IMR-90 (cell line): ENCODE measurements at regions not wholly inside any gene's neighbourhood (a gene's known extent, or its start where the extent isn't known, plus 50 kb on each side); places are given as distances from the start of the nearest gene placed in this dataset.

Experiments used
- ATAC-seq: fragments of 200-7000 bp; cut with Tn5 transposase; 2 replicates; pipeline ENCODE4 v1.9.1; 2020; ENCODE audit warnings: low read depth, mild to moderate bottlenecking, moderate library complexity
- BruUV-seq: library from RNA; stranded (reverse); fragments of 400-500 nt; replicated peaks from 2 replicates; lab custom pipeline; 2021; lab: Mats Ljungman, UMichigan
- CTCF ChIA-PET: fragments of 300-600 bp; formaldehyde crosslinking; extraction: SDS; loops from one replicate; lab custom pipeline; 2021; ENCODE audit warnings: antibody characterized with exemption; lab: Yijun Ruan, JAX
- POLR2A ChIA-PET: fragments of 300-600 bp; sonication (Branson Sonifier 250); formaldehyde crosslinking; loops from one replicate; lab custom pipeline; 2022; ENCODE audit warnings: antibody characterized with exemption; ENCODE audit not compliant: unreplicated experiment; lab: Charles Lee
- DNase-seq: peaks from one replicate; pipeline ENCODE4 v3.0.0; 2013
- H2AFZ ChIP-seq: replicated peaks from 2 replicates; pipeline ENCODE3; 2013; ENCODE audit warnings: low read length, mild to moderate bottlenecking; ENCODE audit not compliant: poor library complexity
- H2AK5ac ChIP-seq: 2 replicates; pipeline ENCODE4 v1.6.1; 2013; ENCODE audit warnings: low read depth, low read length, inconsistent platforms
- H2AK9ac ChIP-seq: replicated peaks from 2 replicates; pipeline ENCODE3; 2013; ENCODE audit warnings: mild to moderate bottlenecking, low read depth, low read length, moderate library complexity; ENCODE audit not compliant: poor library complexity
- H2BK120ac ChIP-seq: 2 replicates; pipeline ENCODE4 v1.6.1; 2013; ENCODE audit warnings: low read depth, low read length, inconsistent platforms
- H2BK15ac ChIP-seq: 3 replicates; pipeline ENCODE4 v1.6.1; 2013; ENCODE audit warnings: low read depth, low read length, inconsistent platforms
- H2BK20ac ChIP-seq: 2 replicates; pipeline ENCODE4 v1.6.1; 2013; ENCODE audit warnings: low read depth, mild to moderate bottlenecking, inconsistent platforms, low read length, moderate library complexity
- H2BK5ac ChIP-seq: 2 replicates; pipeline ENCODE4 v1.6.1; 2013; ENCODE audit warnings: mild to moderate bottlenecking, low read depth, low read length, inconsistent platforms; ENCODE audit not compliant: poor library complexity, severe bottlenecking
- H3K14ac ChIP-seq: replicated peaks from 2 replicates; pipeline ENCODE4 v1.6.1; 2013; ENCODE audit warnings: low read depth, low read length, inconsistent platforms
- H3K18ac ChIP-seq: 2 replicates; pipeline ENCODE4 v1.6.1; 2013; ENCODE audit warnings: low read depth, low read length, control low read depth
- H3K23ac ChIP-seq: 2 replicates; pipeline ENCODE4 v1.6.1; 2013; ENCODE audit warnings: low read depth, low read length, inconsistent platforms
- H3K27ac ChIP-seq: 2 replicates; pipeline ENCODE4 v1.5.1; 2013; ENCODE audit warnings: mild to moderate bottlenecking, control low read depth, low read length; ENCODE audit not compliant: insufficient read depth
- H3K27me3 ChIP-seq: 2 replicates; pipeline ENCODE4 v1.6.1; 2013; ENCODE audit warnings: low read length; ENCODE audit not compliant: control insufficient read depth, insufficient read depth
- H3K36me3 ChIP-seq: 2 replicates; pipeline ENCODE4 v1.6.1; 2013; ENCODE audit warnings: low read length, mixed read lengths; ENCODE audit not compliant: control insufficient read depth, insufficient read depth
- H3K4ac ChIP-seq: 2 replicates; pipeline ENCODE4 v1.6.1; 2013; ENCODE audit warnings: low read depth, low read length, inconsistent platforms
- H3K4me1 ChIP-seq: 2 replicates; pipeline ENCODE4 v1.6.1; 2013; ENCODE audit warnings: low read length, mixed read lengths; ENCODE audit not compliant: control insufficient read depth, insufficient read depth
- H3K4me2 ChIP-seq: 2 replicates; pipeline ENCODE4 v1.6.1; 2013; ENCODE audit warnings: low read depth, mild to moderate bottlenecking, control low read depth, low read length, moderate library complexity
- H3K4me3 ChIP-seq: 2 replicates; pipeline ENCODE4 v1.5.1; 2013; ENCODE audit warnings: low read depth, mild to moderate bottlenecking, control low read depth, low read length, moderate library complexity; ENCODE audit not compliant: insufficient read depth
- H3K56ac ChIP-seq: 2 replicates; pipeline ENCODE4 v1.6.1; 2013; ENCODE audit warnings: low read length, inconsistent platforms; ENCODE audit not compliant: insufficient read depth; ENCODE audit errors: extremely low read depth
- H3K79me1 ChIP-seq, 2 experiments: 2 replicates each; pipeline ENCODE4 v1.6.1; 2013; ENCODE audit warnings: low read length in 2 of 2, inconsistent platforms in 1 of 2, low read depth in 1 of 2
- H3K9ac ChIP-seq: 2 replicates; pipeline ENCODE4 v1.6.1; 2013; ENCODE audit warnings: low read depth, low read length, control low read depth
- H3K9me1 ChIP-seq: 2 replicates; pipeline ENCODE4 v1.6.1; 2013; ENCODE audit warnings: low read length, inconsistent platforms; ENCODE audit not compliant: insufficient read depth
- H3K9me3 ChIP-seq: 2 replicates; pipeline ENCODE4 v1.6.1; 2013; ENCODE audit warnings: low read length; ENCODE audit not compliant: control insufficient read depth, insufficient read depth
- H4K20me1 ChIP-seq: 2 replicates; pipeline ENCODE4 v1.6.1; 2013; ENCODE audit warnings: low read length, inconsistent platforms; ENCODE audit not compliant: insufficient read depth
- H4K5ac ChIP-seq: 2 replicates; pipeline ENCODE4 v1.6.1; 2013; ENCODE audit warnings: mild to moderate bottlenecking, low read depth, low read length, control low read depth
- H4K8ac ChIP-seq, 2 experiments: 2 replicates each; pipeline ENCODE4 v1.6.1; 2013; ENCODE audit warnings: low read depth in 2 of 2, low read length in 2 of 2, control low read depth in 1 of 2, inconsistent platforms in 1 of 2
- H4K91ac ChIP-seq: 2 replicates; pipeline ENCODE4 v1.6.1; 2013; ENCODE audit warnings: low read depth, low read length, inconsistent platforms; ENCODE audit not compliant: insufficient read depth
- BHLHE40 ChIP-seq: fragments of 150-350 bp; IDR thresholded peaks from 2 replicates; pipeline ENCODE4 v1.6.1; 2016; ENCODE audit warnings: mild to moderate bottlenecking, low read depth, low read length
- CEBPB ChIP-seq: IDR thresholded peaks from 2 replicates; pipeline ENCODE4 v1.6.1; 2012; ENCODE audit warnings: low read depth, low read length, improper control_type of control experiment
- CHD1 ChIP-seq: IDR thresholded peaks from 2 replicates; pipeline ENCODE4 v1.6.1; 2012; ENCODE audit warnings: low read depth, low read length, improper control_type of control experiment
- CTCF ChIP-seq: conservative IDR thresholded peaks from 2 replicates; pipeline ENCODE4 v1.5.1; 2012; ENCODE audit warnings: mild to moderate bottlenecking, low read depth, low read length, improper control_type of control experiment
- ELK1 ChIP-seq: fragments of 150-350 bp; IDR thresholded peaks from 2 replicates; pipeline ENCODE4 v1.6.1; 2016; ENCODE audit warnings: low read depth, mild to moderate bottlenecking, low read length, moderate library complexity, borderline replicate concordance
- FOS ChIP-seq: fragments of 150-350 bp; IDR thresholded peaks from 2 replicates; pipeline ENCODE4 v1.6.1; 2016; ENCODE audit warnings: low read depth, low read length
- MAFK ChIP-seq: IDR thresholded peaks from 2 replicates; pipeline ENCODE4 v1.6.1; 2012; ENCODE audit warnings: low read depth, low read length, improper control_type of control experiment
- MAZ ChIP-seq: IDR thresholded peaks from 2 replicates; pipeline ENCODE4 v1.6.1; 2012; ENCODE audit warnings: low read depth, mild to moderate bottlenecking, low read length, improper control_type of control experiment, moderate library complexity, borderline replicate concordance
- MXI1 ChIP-seq: IDR thresholded peaks from 2 replicates; pipeline ENCODE4 v1.6.1; 2012; ENCODE audit warnings: low read depth, mild to moderate bottlenecking, low read length, moderate library complexity, borderline replicate concordance
- NFE2L2 ChIP-seq: fragments of 150-350 bp; IDR thresholded peaks from 2 replicates; pipeline ENCODE4 v1.6.1; 2016; ENCODE audit warnings: low read depth, mild to moderate bottlenecking, low read length
- POLR2A ChIP-seq: IDR thresholded peaks from 2 replicates; pipeline ENCODE4 v1.6.1; 2012; ENCODE audit warnings: mild to moderate bottlenecking, low read depth, low read length
- RAD21 ChIP-seq: IDR thresholded peaks from 2 replicates; pipeline ENCODE4 v1.6.1; 2012; ENCODE audit warnings: low read length, improper control_type of control experiment
- RCOR1 ChIP-seq: IDR thresholded peaks from 2 replicates; pipeline ENCODE4 v1.6.1; 2012; ENCODE audit warnings: mild to moderate bottlenecking, low read length, improper control_type of control experiment; ENCODE audit not compliant: insufficient replicate concordance
- RFX5 ChIP-seq: IDR thresholded peaks from 2 replicates; pipeline ENCODE4 v1.8.0; 2012; ENCODE audit warnings: low read depth, mild to moderate bottlenecking, low read length, moderate library complexity
- SMC3 ChIP-seq: fragments of 150-350 bp; IDR thresholded peaks from 2 replicates; pipeline ENCODE4 v1.6.1; 2016; ENCODE audit warnings: low read depth, mild to moderate bottlenecking, antibody characterized with exemption, low read length, moderate library complexity
- USF2 ChIP-seq: fragments of 150-350 bp; IDR thresholded peaks from 2 replicates; pipeline ENCODE4 v1.6.1; 2017; ENCODE audit warnings: mild to moderate bottlenecking, antibody characterized with exemption, low read length, low read depth
- dilution Hi-C: fragments of 300-500 bp; cut with HindIII; formaldehyde crosslinking; loops from one replicate; pipeline ENCODE4 v1.14.3; 2018; ENCODE audit warnings: low sequenced_read_pairs; ENCODE audit not compliant: unreplicated experiment
- in situ Hi-C: fragments of 300-500 bp; cut with MboI; formaldehyde crosslinking; loops from 3 replicates; pipeline ENCODE4 v1.14.3; 2019; ENCODE audit warnings: low sequenced_read_pairs, inconsistent platforms, mixed read lengths
- intact Hi-C: fragments of 100-400 bp; cut with micrococcal nuclease; formaldehyde crosslinking; loops from 2 replicates; pipeline ENCODE4 v1.10.0; 2022

- Histone ChIP-seq H3K14ac (no peak overlapping the region), H3K4me1 (no peaks in the 10 kb centered on the region), H2BK120ac (no peak overlapping the region), H3K4me2 (no peak overlapping the region), H3K9ac (no peak overlapping the region), H3K79me1 (no peaks in the 10 kb centered on the region), H2AK5ac (no peak overlapping the region), H3K27me3 (no peaks in the 10 kb centered on the region), H3K36me3 (no peaks in the 10 kb centered on the region), H2AK9ac (no peak overlapping the region), H4K20me1 (no peaks in the 10 kb centered on the region), H4K5ac (no peak overlapping the region), H2BK5ac (no peak overlapping the region), H2AFZ (no peak overlapping the region), H3K4me3 (no peak overlapping the region), H2BK20ac (no peak overlapping the region), H3K9me3 (peaks cover 3% of the 10 kb centered on the region), H3K27ac (no peak overlapping the region), H2BK15ac (no peak overlapping the region), H3K4ac (no peak overlapping the region), H3K18ac (no peak overlapping the region), H3K56ac (no peak overlapping the region), H3K23ac (no peak overlapping the region), H4K91ac (no peak overlapping the region), H4K8ac (no peak overlapping the region), H3K9me1 (no peaks in the 10 kb centered on the region)
- intact Hi-C loops (no loop called here), dilution Hi-C loops (no loop called here), in situ Hi-C loops (no loop called here)
- no TSS peak for BruUV-seq
- ChIA-PET CTCF (no interaction called here), POLR2A (no interaction called here)
- no peak for TF ChIP-seq CHD1
- TF ChIP-seq RFX5 = no peak
- TF ChIP-seq SMC3 = no peak
- TF ChIP-seq ELK1 = no peak
- TF ChIP-seq FOS = no peak
- no peak for TF ChIP-seq RAD21
- no peak for TF ChIP-seq MAFK
- no peak for TF ChIP-seq BHLHE40
- no peak for TF ChIP-seq NFE2L2
- TF ChIP-seq RCOR1 = no peak
- no peak for TF ChIP-seq CTCF
- TF ChIP-seq MXI1 = no peak
- TF ChIP-seq MAZ = no peak
- TF ChIP-seq POLR2A = no peak
- no peak for TF ChIP-seq CEBPB
- TF ChIP-seq USF2 = no peak
- ATAC-seq (no peak), DNase-seq (no peak)
These were observed 587.9 kb downstream of the PDCD6IP start for GRCh38 chr3:34386309-34386708.
